K562 (cell line): ENCODE measurements at regions not wholly inside any gene's neighbourhood (a gene's known extent, or its start where the extent isn't known, plus 50 kb on each side); places are given as distances from the start of the nearest gene placed in this dataset.

Experiments used
- EWSR1 ChIP-seq: fragments of 450-650 bp; IDR thresholded peaks from 2 replicates; pipeline ENCODE4 v1.6.1; 2018; ENCODE audit warnings: borderline replicate concordance, mild to moderate bottlenecking, low read depth, moderate library complexity; ENCODE audit not compliant: partially characterized antibody
- NCOA2 ChIP-seq, 2 experiments: fragments of 450-650 bp; IDR thresholded peaks; 2 replicates each; pipeline ENCODE4 v1.6.1; 2018; ENCODE audit warnings: mild to moderate bottlenecking in 2 of 2, moderate library complexity in 1 of 2; ENCODE audit not compliant: partially characterized antibody in 2 of 2
- PHF8 ChIP-seq: fragments of 200-600 bp; sonication (generic); IDR thresholded peaks from 2 replicates; pipeline ENCODE4 v1.6.1; 2012; ENCODE audit warnings: mixed run types, mild to moderate bottlenecking, inconsistent platforms, low read length, moderate library complexity, borderline replicate concordance
- POLR2G ChIP-seq: fragments of 200-400 bp; formaldehyde crosslinking; IDR thresholded peaks from 2 replicates; pipeline ENCODE4 v1.6.1; 2017; ENCODE audit warnings: low read depth, mild to moderate bottlenecking, antibody characterized with exemption, low read length, moderate library complexity
- PRPF4 ChIP-seq: fragments of 200-400 bp; formaldehyde crosslinking; IDR thresholded peaks from one replicate; pipeline ENCODE4 v1.6.1; 2017; ENCODE audit warnings: low read length, low read depth, mild to moderate bottlenecking; ENCODE audit not compliant: insufficient read depth, poor library complexity, severe bottlenecking
- RAD21 ChIP-seq, 2 experiments: fragments of 250-450 bp in 1 of 2; fragments of 450-650 bp in 1 of 2; sonication (Bioruptor Pico) in 1 of 2; formaldehyde crosslinking in 1 of 2; IDR thresholded peaks in 1 of 2; conservative IDR thresholded peaks in 1 of 2; 2 replicates each; pipeline versions ENCODE4 v1.4.0 to v1.8.0; 2020 to 2022; ENCODE audit warnings: mild to moderate bottlenecking in 2 of 2, moderate library complexity in 1 of 2
- SREBF1 ChIP-seq: fragments of 150-350 bp; IDR thresholded peaks from 2 replicates; pipeline ENCODE4 v1.6.1; 2014; ENCODE audit warnings: antibody characterized with exemption, low read depth, low read length, borderline replicate concordance
- SRSF3 ChIP-seq: fragments of 200-400 bp; formaldehyde crosslinking; IDR thresholded peaks from 2 replicates; pipeline ENCODE4 v1.6.1; 2016; ENCODE audit warnings: mild to moderate bottlenecking, low read length, moderate library complexity; ENCODE audit not compliant: insufficient read depth
- TF ChIP-seq, protein P1 (sequence below): fragments of 450-650 bp; IDR thresholded peaks from 2 replicates; pipeline ENCODE4 v1.6.1; 2016; ENCODE audit warnings: low read depth
- TF ChIP-seq, protein P2 (sequence below): fragments of 250-450 bp; sonication (Bioruptor Pico); IDR thresholded peaks from 2 replicates; pipeline ENCODE4 v1.5.0; 2020; ENCODE audit warnings: mild to moderate bottlenecking, borderline replicate concordance
- TF ChIP-seq, protein P3 (sequence below): fragments of 450-650 bp; formaldehyde crosslinking; IDR thresholded peaks from 2 replicates; pipeline ENCODE4 v1.4.0; 2020; ENCODE audit warnings: mild to moderate bottlenecking, mixed read lengths

DNA sequence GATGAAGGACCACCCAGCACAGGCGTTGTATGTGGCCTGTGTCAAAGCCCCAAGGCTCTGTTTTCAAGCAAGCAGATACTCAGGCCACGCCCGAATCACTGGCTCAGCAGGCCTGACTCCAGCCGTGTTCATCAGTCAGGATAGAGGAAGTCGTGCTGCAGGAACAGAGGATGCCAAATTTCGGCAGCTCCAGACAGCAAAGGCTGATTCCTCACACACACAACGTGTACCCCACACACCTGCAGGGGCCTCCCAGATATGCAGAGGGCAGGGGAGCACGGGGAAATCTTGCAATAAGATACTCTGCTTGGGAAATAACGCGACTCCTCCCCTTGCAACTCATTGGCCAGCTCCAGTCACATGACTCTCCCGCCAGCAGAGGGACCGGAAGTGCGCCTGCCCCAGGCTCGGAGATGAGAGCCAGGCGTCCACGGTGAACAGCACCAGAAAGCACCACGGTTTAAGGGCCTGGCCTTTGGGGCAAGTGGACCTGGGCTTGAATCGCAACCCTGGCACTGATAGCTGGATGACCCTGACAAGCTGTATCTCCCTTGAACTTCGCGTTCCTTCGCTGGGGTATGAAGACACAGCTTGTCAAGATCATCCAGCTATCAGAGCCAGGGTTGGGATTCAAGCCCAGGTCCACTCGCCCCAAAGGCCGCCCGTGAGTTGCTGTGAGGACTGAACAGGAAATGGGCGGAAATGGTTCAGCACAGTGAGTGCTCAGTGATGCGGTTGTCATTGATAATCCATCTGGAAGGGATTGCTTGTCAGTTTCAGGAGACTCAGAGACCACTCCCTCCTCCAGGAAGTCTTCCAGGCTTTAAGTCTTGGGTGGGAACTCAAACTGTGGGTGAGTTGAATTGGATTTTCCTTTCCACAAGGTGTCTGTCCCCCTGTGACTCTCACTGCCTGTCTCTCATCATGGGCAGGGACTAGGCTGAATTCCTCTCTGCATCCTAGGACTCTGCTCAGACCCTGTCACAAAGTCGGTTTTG is 88.5 kb downstream of the MYEOV start (continued):
- TF ChIP-seq SRSF3 (no peak), NCOA2 (IDR thresholded peaks at IDR 0.05; ENCODE audit: partially characterized antibody in 2 of 2) (no peak), EWSR1 (no peak), PRPF4 (no peak), POLR2G (peak; percentile 74), SREBF1 (no peak), PHF8 (peak; percentile 70; the same call in 1 of the 2 replicates), RAD21 (CRISPR knock-in tag; conservative IDR thresholded peaks at IDR 0.05 in 1 of 2, IDR thresholded peaks at IDR 0.05 in 1 of 2) (peak in 1 of 2 experiments; percentile 5; a peak in 2 of 4 replicates)
- TF ChIP-seq, protein P1, sequence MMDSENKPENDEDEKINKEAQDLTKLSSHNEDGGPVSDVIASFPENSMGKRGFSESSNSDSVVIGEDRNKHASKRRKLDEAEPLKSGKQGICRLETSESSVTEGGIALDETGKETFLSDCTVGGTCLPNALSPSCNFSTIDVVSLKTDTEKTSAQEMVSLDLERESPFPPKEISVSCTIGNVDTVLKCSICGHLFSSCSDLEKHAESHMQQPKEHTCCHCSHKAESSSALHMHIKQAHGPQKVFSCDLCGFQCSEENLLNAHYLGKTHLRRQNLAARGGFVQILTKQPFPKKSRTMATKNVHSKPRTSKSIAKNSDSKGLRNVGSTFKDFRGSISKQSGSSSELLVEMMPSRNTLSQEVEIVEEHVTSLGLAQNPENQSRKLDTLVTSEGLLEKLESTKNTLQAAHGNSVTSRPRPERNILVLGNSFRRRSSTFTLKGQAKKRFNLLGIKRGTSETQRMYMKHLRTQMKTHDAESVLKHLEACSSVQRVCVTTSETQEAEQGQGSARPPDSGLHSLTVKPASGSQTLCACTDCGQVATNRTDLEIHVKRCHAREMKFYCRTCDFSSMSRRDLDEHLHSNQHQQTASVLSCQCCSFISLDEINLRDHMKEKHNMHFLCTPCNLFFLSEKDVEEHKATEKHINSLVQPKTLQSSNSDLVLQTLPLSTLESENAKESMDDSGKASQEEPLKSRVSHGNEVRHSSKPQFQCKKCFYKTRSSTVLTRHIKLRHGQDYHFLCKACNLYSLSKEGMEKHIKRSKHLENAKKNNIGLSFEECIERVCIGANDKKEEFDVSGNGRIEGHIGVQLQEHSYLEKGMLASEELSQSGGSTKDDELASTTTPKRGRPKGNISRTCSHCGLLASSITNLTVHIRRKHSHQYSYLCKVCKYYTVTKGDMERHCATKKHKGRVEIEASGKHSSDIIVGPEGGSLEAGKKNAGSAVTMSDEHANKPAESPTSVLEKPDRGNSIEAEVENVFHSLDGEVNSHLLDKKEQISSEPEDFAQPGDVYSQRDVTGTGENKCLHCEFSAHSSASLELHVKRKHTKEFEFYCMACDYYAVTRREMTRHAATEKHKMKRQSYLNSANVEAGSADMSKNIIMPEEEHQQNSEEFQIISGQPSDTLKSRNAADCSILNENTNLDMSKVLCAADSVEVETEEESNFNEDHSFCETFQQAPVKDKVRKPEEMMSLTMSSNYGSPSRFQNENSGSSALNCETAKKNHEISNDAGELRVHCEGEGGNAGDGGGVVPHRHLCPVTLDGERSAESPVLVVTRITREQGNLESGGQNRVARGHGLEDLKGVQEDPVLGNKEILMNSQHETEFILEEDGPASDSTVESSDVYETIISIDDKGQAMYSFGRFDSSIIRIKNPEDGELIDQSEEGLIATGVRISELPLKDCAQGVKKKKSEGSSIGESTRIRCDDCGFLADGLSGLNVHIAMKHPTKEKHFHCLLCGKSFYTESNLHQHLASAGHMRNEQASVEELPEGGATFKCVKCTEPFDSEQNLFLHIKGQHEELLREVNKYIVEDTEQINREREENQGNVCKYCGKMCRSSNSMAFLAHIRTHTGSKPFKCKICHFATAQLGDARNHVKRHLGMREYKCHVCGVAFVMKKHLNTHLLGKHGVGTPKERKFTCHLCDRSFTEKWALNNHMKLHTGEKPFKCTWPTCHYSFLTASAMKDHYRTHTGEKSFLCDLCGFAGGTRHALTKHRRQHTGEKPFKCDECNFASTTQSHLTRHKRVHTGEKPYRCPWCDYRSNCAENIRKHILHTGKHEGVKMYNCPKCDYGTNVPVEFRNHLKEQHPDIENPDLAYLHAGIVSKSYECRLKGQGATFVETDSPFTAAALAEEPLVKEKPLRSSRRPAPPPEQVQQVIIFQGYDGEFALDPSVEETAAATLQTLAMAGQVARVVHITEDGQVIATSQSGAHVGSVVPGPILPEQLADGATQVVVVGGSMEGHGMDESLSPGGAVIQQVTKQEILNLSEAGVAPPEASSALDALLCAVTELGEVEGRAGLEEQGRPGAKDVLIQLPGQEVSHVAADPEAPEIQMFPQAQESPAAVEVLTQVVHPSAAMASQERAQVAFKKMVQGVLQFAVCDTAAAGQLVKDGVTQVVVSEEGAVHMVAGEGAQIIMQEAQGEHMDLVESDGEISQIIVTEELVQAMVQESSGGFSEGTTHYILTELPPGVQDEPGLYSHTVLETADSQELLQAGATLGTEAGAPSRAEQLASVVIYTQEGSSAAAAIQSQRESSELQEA, result no peak
- TF ChIP-seq, protein P2, sequence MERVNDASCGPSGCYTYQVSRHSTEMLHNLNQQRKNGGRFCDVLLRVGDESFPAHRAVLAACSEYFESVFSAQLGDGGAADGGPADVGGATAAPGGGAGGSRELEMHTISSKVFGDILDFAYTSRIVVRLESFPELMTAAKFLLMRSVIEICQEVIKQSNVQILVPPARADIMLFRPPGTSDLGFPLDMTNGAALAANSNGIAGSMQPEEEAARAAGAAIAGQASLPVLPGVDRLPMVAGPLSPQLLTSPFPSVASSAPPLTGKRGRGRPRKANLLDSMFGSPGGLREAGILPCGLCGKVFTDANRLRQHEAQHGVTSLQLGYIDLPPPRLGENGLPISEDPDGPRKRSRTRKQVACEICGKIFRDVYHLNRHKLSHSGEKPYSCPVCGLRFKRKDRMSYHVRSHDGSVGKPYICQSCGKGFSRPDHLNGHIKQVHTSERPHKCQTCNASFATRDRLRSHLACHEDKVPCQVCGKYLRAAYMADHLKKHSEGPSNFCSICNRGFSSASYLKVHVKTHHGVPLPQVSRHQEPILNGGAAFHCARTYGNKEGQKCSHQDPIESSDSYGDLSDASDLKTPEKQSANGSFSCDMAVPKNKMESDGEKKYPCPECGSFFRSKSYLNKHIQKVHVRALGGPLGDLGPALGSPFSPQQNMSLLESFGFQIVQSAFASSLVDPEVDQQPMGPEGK (CRISPR knock-in tag), result no peak
- TF ChIP-seq, protein P3, sequence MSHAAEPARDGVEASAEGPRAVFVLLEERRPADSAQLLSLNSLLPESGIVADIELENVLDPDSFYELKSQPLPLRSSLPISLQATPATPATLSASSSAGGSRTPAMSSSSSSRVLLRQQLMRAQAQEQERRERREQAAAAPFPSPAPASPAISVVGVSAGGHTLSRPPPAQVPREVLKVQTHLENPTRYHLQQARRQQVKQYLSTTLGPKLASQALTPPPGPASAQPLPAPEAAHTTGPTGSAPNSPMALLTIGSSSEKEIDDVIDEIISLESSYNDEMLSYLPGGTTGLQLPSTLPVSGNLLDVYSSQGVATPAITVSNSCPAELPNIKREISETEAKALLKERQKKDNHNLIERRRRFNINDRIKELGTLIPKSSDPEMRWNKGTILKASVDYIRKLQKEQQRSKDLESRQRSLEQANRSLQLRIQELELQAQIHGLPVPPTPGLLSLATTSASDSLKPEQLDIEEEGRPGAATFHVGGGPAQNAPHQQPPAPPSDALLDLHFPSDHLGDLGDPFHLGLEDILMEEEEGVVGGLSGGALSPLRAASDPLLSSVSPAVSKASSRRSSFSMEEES, result peak; percentile 99
